ENCODE measurements at regions not wholly inside any gene's neighbourhood (a gene's known extent, or its start where the extent isn't known, plus 50 kb on each side); places are given as distances from the start of the nearest gene placed in this dataset.

GRCh38 chr13:105207572-105208293 lies 1327.7 kb downstream of the EFNB2 start:
- no peak for TF ChIP-seq EZH2phosphoT487 (IDR thresholded peaks at IDR 0.05; ENCODE audit: borderline replicate concordance, low read length)
- no peak for TF ChIP-seq CTCF (conservative IDR thresholded peaks at IDR 0.05; ENCODE audit: low read depth, low read length)
- no peak for TF ChIP-seq EZH2 (IDR thresholded peaks at IDR 0.05; ENCODE audit: low read length, unreplicated experiment)
